ENCODE measurements at regions not wholly inside any gene's neighbourhood (a gene's known extent, or its start where the extent isn't known, plus 50 kb on each side); places are given as distances from the start of the nearest gene placed in this dataset.

GRCh38 chr20:23265226-23265625 is 85.4 kb upstream of the NXT1 start:
- ChIA-PET CTCF (no interaction called here), SMC1A (ENCODE audit: uncharacterized antibody, unreplicated experiment) (no interaction called here), POLR2A (no interaction called here), RAD21 (ENCODE audit: unreplicated experiment) (no interaction called here)
- FAIRE-seq (no peak), DNase-seq (ENCODE audit: low read depth, low spot score) (no peak), ATAC-seq (no peak)
- H3K4me2 ChIP-seq (ENCODE audit: control insufficient read depth, insufficient read depth) = no peak overlapping the region
- H3K9me3 ChIP-seq (replicated peaks; ENCODE audit: control insufficient read depth, insufficient read depth, low read length) = no peaks in the 10 kb centered on the region; the same call in 2 of the 3 replicates
- no peaks in the 10 kb centered on the region for H3K36me3 ChIP-seq (ENCODE audit: control insufficient read depth in 2 of 2, insufficient read depth in 2 of 2, low read length in 1 of 2)
- H3K27ac ChIP-seq (ENCODE audit: control insufficient read depth, insufficient read depth) = no peak overlapping the region
- H3K27me3 ChIP-seq (replicated peaks in 1 of 2; ENCODE audit: control insufficient read depth in 2 of 2, insufficient read depth in 2 of 2, low read length in 1 of 2) = no peaks in the 10 kb centered on the region
- WGBS (ENCODE audit: insufficient coverage, insufficient replicate concordance, low lambda C conversion rate, missing lambda C conversion rate) = 49% methylated on average over 8 of the region's 8 CpGs
- no peak overlapping the region for H2AFZ ChIP-seq (ENCODE audit: control insufficient read depth, low read depth, low read length)
- no peaks in the 10 kb centered on the region for H4K20me1 ChIP-seq (ENCODE audit: control insufficient read depth, insufficient read depth)
- in situ Hi-C loops (cut with MboI) (no loop called here), intact Hi-C loops (cut with micrococcal nuclease; ENCODE audit: unreplicated experiment) (no loop called here)
- TF ChIP-seq YBX1 (IDR thresholded peaks at IDR 0.05) = no peak
- no peak overlapping the region for H3K9ac ChIP-seq (ENCODE audit: control insufficient read depth, insufficient read depth, low read length)
- BruUV-seq (replicated peaks) = no TSS peak
- H3K79me2 ChIP-seq (ENCODE audit: control insufficient read depth, insufficient read depth, low read length) = no peaks in the 10 kb centered on the region
- H3K4me1 ChIP-seq (ENCODE audit: control insufficient read depth, insufficient read depth, low read length) = no peaks in the 10 kb centered on the region
- H3K4me3 ChIP-seq = no peak overlapping the region

GRCh38 chr20:23264545-23264944 is 86.0 kb upstream of the NXT1 start:
- no peaks in the 10 kb centered on the region for H3K4me1 ChIP-seq (ENCODE audit: control insufficient read depth, insufficient read depth, low read length)
- POLR2A ChIA-PET = no interaction called here
- DNase-seq (ENCODE audit: low read depth, low spot score) (no peak), FAIRE-seq (no peak), ATAC-seq (no peak)
- intact Hi-C loops (cut with micrococcal nuclease; ENCODE audit: unreplicated experiment) = no loop called here
- in situ Hi-C loops (cut with MboI) = no loop called here
- no peak overlapping the region for H3K4me2 ChIP-seq (ENCODE audit: control insufficient read depth, insufficient read depth)
- RAD21 ChIA-PET (ENCODE audit: unreplicated experiment) = no interaction called here
- no peak overlapping the region for H3K4me3 ChIP-seq
- no peak overlapping the region for H2AFZ ChIP-seq (ENCODE audit: control insufficient read depth, low read depth, low read length)
- H3K79me2 ChIP-seq (ENCODE audit: control insufficient read depth, insufficient read depth, low read length) = no peaks in the 10 kb centered on the region
- no peaks in the 10 kb centered on the region for H3K27me3 ChIP-seq (replicated peaks in 1 of 2; ENCODE audit: control insufficient read depth in 2 of 2, insufficient read depth in 2 of 2, low read length in 1 of 2)
- SMC1A ChIA-PET (ENCODE audit: uncharacterized antibody, unreplicated experiment) = no interaction called here
- no TSS peak for BruUV-seq (replicated peaks)
- WGBS (ENCODE audit: insufficient coverage, insufficient replicate concordance, low lambda C conversion rate, missing lambda C conversion rate) = 18% methylated on average over 4 of the region's 4 CpGs
- H3K36me3 ChIP-seq (ENCODE audit: control insufficient read depth in 2 of 2, insufficient read depth in 2 of 2, low read length in 1 of 2) = no peaks in the 10 kb centered on the region
- H4K20me1 ChIP-seq (ENCODE audit: control insufficient read depth, insufficient read depth) = no peaks in the 10 kb centered on the region
- H3K27ac ChIP-seq (ENCODE audit: control insufficient read depth, insufficient read depth) = no peak overlapping the region
- TF ChIP-seq ZBED1 (IDR thresholded peaks at IDR 0.05; ENCODE audit: borderline replicate concordance) (no peak), E2F4 (IDR thresholded peaks at IDR 0.05; ENCODE audit: low read depth, low read length) (no peak), CBX3 (IDR thresholded peaks at IDR 0.05; ENCODE audit: borderline replicate concordance, low read depth) (no peak)
- TF ChIP-seq, protein P1, sequence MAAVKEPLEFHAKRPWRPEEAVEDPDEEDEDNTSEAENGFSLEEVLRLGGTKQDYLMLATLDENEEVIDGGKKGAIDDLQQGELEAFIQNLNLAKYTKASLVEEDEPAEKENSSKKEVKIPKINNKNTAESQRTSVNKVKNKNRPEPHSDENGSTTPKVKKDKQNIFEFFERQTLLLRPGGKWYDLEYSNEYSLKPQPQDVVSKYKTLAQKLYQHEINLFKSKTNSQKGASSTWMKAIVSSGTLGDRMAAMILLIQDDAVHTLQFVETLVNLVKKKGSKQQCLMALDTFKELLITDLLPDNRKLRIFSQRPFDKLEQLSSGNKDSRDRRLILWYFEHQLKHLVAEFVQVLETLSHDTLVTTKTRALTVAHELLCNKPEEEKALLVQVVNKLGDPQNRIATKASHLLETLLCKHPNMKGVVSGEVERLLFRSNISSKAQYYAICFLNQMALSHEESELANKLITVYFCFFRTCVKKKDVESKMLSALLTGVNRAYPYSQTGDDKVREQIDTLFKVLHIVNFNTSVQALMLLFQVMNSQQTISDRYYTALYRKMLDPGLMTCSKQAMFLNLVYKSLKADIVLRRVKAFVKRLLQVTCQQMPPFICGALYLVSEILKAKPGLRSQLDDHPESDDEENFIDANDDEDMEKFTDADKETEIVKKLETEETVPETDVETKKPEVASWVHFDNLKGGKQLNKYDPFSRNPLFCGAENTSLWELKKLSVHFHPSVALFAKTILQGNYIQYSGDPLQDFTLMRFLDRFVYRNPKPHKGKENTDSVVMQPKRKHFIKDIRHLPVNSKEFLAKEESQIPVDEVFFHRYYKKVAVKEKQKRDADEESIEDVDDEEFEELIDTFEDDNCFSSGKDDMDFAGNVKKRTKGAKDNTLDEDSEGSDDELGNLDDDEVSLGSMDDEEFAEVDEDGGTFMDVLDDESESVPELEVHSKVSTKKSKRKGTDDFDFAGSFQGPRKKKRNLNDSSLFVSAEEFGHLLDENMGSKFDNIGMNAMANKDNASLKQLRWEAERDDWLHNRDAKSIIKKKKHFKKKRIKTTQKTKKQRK (IDR thresholded peaks at IDR 0.05; ENCODE audit: low read depth, low read length) = no peak
- H3K9ac ChIP-seq (ENCODE audit: control insufficient read depth, insufficient read depth, low read length) = no peak overlapping the region
- CTCF ChIA-PET = no interaction called here
- no peaks in the 10 kb centered on the region; the same call in 2 of the 3 replicates for H3K9me3 ChIP-seq (replicated peaks; ENCODE audit: control insufficient read depth, insufficient read depth, low read length)

Measured in GM12878 (cell line).